SH-SY5Y (cell line): ENCODE measurements at regions not wholly inside any gene's neighbourhood (a gene's known extent, or its start where the extent isn't known, plus 50 kb on each side); places are given as distances from the start of the nearest gene placed in this dataset.

Experiments
- GATA2 ChIP-seq: IDR thresholded peaks from 2 replicates; pipeline ENCODE4 v1.6.1; 2011; ENCODE audit warnings: mild to moderate bottlenecking, low read depth, low read length
- GATA3 ChIP-seq: IDR thresholded peaks from 2 replicates; pipeline ENCODE4 v1.6.1; 2011; ENCODE audit warnings: low read depth, mild to moderate bottlenecking, low read length, moderate library complexity

GRCh38 chr1:88523854-88524528 lies 160.1 kb upstream of the PKN2 start:
- no peak for TF ChIP-seq GATA2
- no peak for TF ChIP-seq GATA3
